Kidney (tissue), 13 donors: ENCODE measurements at regions not wholly inside any gene's neighbourhood (a gene's known extent, or its start where the extent isn't known, plus 50 kb on each side); places are given as distances from the start of the nearest gene placed in this dataset.

Experiments
- DNase-seq, 5 donors: peaks; one replicate each; pipeline ENCODE4 v3.0.0-alpha.2; 2013 to 2020
- FAIRE-seq: peaks from 2 replicates; lab custom pipeline; 2012; peaks lifted over from hg19 to GRCh38; lab: Jason Lieb, UNC
- H3K27ac ChIP-seq, 2 donors: one replicate each; pipeline ENCODE4 v1.7.0; 2013; ENCODE audit warnings: low read depth in 2 of 2, low read length in 2 of 2, inconsistent platforms in 1 of 2
- H3K27me3 ChIP-seq: one replicate; pipeline ENCODE4 v1.7.1; 2013; ENCODE audit warnings: low read length, inconsistent platforms; ENCODE audit not compliant: control insufficient read depth, insufficient read depth
- H3K36me3 ChIP-seq, 3 donors: one replicate each; pipeline versions ENCODE4 v1.7.0 to v1.7.1; 2013; ENCODE audit warnings: low read length in 3 of 3, control low read depth in 1 of 3, inconsistent platforms in 1 of 3; ENCODE audit not compliant: insufficient read depth in 3 of 3, control insufficient read depth in 2 of 3
- H3K4me1 ChIP-seq, 3 donors: one replicate each; pipeline versions ENCODE4 v1.7.0 to v1.7.1; 2013; ENCODE audit warnings: low read length in 3 of 3, inconsistent platforms in 1 of 3, low read depth in 1 of 3; ENCODE audit not compliant: control insufficient read depth in 2 of 3, insufficient read depth in 2 of 3
- H3K4me3 ChIP-seq, 3 donors: one replicate each; pipeline versions ENCODE4 v1.7.0 to v1.8.1; 2013; ENCODE audit warnings: low read length in 3 of 3, control low read depth in 1 of 3, inconsistent platforms in 1 of 3
- H3K9ac ChIP-seq, 3 donors: one replicate each; pipeline versions ENCODE4 v1.7.0 to v1.7.1; 2013; ENCODE audit warnings: low read length in 3 of 3, control low read depth in 1 of 3, inconsistent platforms in 1 of 3
- H3K9me3 ChIP-seq, 3 donors: one replicate each; pipeline versions ENCODE4 v1.7.0 to v1.7.1; 2013; ENCODE audit warnings: low read length in 3 of 3, control low read depth in 1 of 3, inconsistent platforms in 1 of 3; ENCODE audit not compliant: control insufficient read depth in 2 of 3, insufficient read depth in 1 of 3
- intact Hi-C: fragments of 100-400 bp; cut with DNase I; formaldehyde crosslinking; loops from one replicate; pipeline ENCODE4 v1.11.1; 2022
- TF ChIP-seq, protein P1 (sequence below): IDR thresholded peaks from 3 replicates; pipeline ENCODE4 v1.5.1; 2012; ENCODE audit warnings: mild to moderate bottlenecking, moderate library complexity, borderline replicate concordance; ENCODE audit not compliant: insufficient read depth; ENCODE audit errors: extremely low read depth
- donor health status: control.
- donor health status: control.
- donor health status: control.
- donor health status: control.
- donor health status: control.
- donor health status: DM: yes; HTN: yes; CAD: no.
- donor health status: Normal renal cell carcinoma (clear cell type).

DNA sequence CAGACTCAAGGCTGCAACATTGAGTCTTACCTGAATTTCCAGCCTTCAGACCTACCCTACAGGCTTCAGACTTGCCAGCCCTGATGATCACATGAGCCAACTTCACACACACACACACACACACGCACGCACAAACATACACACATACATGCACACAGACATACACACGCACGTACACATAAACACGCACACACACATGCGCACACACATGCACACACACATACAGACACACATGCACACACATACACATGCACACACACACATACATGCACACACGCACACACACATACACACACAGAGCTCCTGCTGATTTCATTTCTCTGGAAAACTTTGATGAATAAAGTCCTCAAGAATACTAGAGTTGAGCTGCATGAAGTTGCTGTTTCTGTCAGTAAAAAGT is 78.3 kb upstream of the SLC2A1 start:
- Histone ChIP-seq H3K4me1 (peaks cover 0 to 5% (median 4%) of the 10 kb centered on the region in 3 donors), H3K27ac (no peak overlapping the region), H3K36me3 (no peaks in the 10 kb centered on the region), H3K27me3 (no peaks in the 10 kb centered on the region), H3K9me3 (no peaks in the 10 kb centered on the region), H3K4me3 (no peak overlapping the region), H3K9ac (no peak overlapping the region)
- intact Hi-C loops = no loop called here
- FAIRE-seq = no peak
- TF ChIP-seq, protein P1, sequence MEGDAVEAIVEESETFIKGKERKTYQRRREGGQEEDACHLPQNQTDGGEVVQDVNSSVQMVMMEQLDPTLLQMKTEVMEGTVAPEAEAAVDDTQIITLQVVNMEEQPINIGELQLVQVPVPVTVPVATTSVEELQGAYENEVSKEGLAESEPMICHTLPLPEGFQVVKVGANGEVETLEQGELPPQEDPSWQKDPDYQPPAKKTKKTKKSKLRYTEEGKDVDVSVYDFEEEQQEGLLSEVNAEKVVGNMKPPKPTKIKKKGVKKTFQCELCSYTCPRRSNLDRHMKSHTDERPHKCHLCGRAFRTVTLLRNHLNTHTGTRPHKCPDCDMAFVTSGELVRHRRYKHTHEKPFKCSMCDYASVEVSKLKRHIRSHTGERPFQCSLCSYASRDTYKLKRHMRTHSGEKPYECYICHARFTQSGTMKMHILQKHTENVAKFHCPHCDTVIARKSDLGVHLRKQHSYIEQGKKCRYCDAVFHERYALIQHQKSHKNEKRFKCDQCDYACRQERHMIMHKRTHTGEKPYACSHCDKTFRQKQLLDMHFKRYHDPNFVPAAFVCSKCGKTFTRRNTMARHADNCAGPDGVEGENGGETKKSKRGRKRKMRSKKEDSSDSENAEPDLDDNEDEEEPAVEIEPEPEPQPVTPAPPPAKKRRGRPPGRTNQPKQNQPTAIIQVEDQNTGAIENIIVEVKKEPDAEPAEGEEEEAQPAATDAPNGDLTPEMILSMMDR = no peak
- DNase-seq = no peak

DNA sequence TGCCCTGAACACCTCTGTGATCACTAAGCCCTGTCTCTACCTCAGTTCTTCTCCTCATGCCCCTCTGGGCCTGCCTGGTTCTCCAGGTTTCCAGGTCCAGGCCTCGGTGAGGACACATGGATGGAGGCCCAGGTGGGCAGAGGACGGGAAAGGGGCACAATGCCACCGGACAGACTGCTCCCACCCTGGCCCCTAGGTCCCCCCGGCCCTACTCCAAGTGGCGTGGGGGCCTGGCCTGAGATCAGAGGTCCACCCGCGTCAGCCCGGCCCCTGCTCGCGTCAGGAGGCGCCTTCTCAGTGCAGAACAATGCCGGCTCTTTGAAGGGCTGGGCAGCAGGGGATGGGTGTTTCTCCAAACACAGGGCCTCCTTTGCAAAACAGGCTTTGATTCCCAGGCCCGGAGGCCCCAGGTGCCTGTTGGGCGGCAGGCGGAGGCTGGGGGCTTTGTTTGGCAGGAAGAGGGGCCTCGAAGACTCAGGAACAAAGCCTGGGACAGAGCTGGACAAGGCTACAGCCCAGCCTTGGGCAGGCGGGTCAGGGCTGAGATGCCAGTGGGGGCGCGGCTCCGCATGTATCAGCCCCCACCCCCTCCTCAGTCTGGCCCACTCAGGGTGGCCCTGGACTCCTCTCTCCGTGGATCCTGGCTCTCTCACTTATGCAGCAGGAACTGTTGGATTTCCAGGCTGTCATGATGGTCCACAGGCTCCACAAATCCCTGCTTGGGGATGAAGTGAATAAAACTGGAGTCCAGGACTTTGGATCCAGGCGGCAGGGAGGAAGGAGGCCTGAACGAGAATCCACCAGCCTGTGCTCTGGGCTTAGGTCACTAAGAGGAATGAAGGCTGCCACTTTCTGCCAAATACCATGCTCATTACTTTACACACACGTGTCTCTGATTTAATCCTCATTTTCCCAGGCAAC is 77.4 kb upstream of the SLC2A1 start:
- Histone ChIP-seq H3K9me3 (no peaks in the 10 kb centered on the region), H3K9ac (no peak overlapping the region), H3K4me3 (no peak overlapping the region), H3K36me3 (no peaks in the 10 kb centered on the region), H3K27ac (no peak overlapping the region), H3K4me1 (peaks cover 0 to 5% (median 4%) of the 10 kb centered on the region in 3 donors), H3K27me3 (no peaks in the 10 kb centered on the region)
- TF ChIP-seq, protein P1 = no peak
- no peak for DNase-seq
- intact Hi-C loops = no loop called here
- no peak for FAIRE-seq

DNA sequence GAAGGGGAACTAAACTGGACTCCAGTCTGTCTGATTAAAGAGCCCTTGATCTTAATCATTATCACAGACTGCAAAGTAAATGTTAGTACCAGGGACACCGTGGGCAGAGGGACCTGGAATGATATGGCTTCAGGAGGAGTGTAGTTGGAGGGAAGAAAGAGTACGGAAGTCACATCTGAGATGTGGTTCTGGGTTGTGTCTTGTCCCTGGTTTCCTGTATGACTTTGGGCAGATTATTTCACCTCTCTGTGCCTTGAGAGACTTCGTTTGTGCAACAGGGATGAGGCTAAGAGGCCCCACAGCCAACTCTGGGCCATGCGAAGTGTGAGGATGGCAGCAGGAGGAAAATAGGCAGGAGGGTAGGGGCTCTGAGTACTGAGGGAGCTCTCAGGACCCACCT is 76.1 kb upstream of the SLC2A1 start:
- Histone ChIP-seq H3K27ac (no peak overlapping the region), H3K9ac (no peak overlapping the region), H3K27me3 (no peaks in the 10 kb centered on the region), H3K4me3 (no peak overlapping the region), H3K4me1 (peaks cover 0 to 5% (median 4%) of the 10 kb centered on the region in 3 donors), H3K36me3 (no peaks in the 10 kb centered on the region), H3K9me3 (no peaks in the 10 kb centered on the region)
- TF ChIP-seq, protein P1 = no peak
- intact Hi-C loops = no loop called here
- FAIRE-seq = no peak
- no peak for DNase-seq
